ENCODE measurements at regions not wholly inside any gene's neighbourhood (a gene's known extent, or its start where the extent isn't known, plus 50 kb on each side); places are given as distances from the start of the nearest gene placed in this dataset.

GRCh38 chr11:90491466-90491865, 268.6 kb upstream of the CHORDC1 start:
- no peak for TF ChIP-seq CTCF (IDR thresholded peaks at IDR 0.05; ENCODE audit: low read depth, low read length)
- no peak for TF ChIP-seq EZH2phosphoT487 (IDR thresholded peaks at IDR 0.05; ENCODE audit: low read depth)
